ENCODE measurements at regions not wholly inside any gene's neighbourhood (a gene's known extent, or its start where the extent isn't known, plus 50 kb on each side); places are given as distances from the start of the nearest gene placed in this dataset.

DNA sequence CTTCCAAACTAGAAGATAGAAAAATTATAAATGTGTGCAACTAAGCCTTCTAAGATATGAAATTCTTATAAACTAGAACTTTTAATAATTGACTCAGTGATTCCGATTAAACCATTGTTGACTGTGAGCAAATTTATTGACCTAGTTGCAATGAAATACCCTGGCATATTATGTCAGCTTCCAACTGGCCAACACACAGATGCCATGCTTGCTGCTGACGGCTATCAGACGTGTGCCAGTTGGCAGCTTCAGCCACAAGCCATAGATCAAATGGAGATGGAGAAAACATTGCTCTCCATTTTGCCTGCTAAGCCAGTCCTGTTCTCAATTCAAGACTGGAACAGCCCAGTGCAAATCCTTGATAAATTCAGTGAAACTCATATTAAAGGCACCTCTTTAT is 101.7 kb upstream of the HDGFL1 start:
- TF ChIP-seq, protein P1, sequence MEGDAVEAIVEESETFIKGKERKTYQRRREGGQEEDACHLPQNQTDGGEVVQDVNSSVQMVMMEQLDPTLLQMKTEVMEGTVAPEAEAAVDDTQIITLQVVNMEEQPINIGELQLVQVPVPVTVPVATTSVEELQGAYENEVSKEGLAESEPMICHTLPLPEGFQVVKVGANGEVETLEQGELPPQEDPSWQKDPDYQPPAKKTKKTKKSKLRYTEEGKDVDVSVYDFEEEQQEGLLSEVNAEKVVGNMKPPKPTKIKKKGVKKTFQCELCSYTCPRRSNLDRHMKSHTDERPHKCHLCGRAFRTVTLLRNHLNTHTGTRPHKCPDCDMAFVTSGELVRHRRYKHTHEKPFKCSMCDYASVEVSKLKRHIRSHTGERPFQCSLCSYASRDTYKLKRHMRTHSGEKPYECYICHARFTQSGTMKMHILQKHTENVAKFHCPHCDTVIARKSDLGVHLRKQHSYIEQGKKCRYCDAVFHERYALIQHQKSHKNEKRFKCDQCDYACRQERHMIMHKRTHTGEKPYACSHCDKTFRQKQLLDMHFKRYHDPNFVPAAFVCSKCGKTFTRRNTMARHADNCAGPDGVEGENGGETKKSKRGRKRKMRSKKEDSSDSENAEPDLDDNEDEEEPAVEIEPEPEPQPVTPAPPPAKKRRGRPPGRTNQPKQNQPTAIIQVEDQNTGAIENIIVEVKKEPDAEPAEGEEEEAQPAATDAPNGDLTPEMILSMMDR (IDR thresholded peaks at IDR 0.05; ENCODE audit: unreplicated experiment) = no peak
- Mint-ChIP-seq H3K4me1 (ENCODE audit: unreplicated experiment) (peaks cover 19% of the 10 kb centered on the region), H3K27me3 (ENCODE audit: unreplicated experiment) (peaks cover 1% of the 10 kb centered on the region), H3K27ac (ENCODE audit: unreplicated experiment) (no peak overlapping the region), H3K36me3 (ENCODE audit: low read depth, unreplicated experiment) (no peaks in the 10 kb centered on the region), H3K4me3 (ENCODE audit: unreplicated experiment) (no peak overlapping the region), H3K9me3 (ENCODE audit: unreplicated experiment) (no peaks in the 10 kb centered on the region)
- no peak for DNase-seq (ENCODE audit: low spot score)

DNA sequence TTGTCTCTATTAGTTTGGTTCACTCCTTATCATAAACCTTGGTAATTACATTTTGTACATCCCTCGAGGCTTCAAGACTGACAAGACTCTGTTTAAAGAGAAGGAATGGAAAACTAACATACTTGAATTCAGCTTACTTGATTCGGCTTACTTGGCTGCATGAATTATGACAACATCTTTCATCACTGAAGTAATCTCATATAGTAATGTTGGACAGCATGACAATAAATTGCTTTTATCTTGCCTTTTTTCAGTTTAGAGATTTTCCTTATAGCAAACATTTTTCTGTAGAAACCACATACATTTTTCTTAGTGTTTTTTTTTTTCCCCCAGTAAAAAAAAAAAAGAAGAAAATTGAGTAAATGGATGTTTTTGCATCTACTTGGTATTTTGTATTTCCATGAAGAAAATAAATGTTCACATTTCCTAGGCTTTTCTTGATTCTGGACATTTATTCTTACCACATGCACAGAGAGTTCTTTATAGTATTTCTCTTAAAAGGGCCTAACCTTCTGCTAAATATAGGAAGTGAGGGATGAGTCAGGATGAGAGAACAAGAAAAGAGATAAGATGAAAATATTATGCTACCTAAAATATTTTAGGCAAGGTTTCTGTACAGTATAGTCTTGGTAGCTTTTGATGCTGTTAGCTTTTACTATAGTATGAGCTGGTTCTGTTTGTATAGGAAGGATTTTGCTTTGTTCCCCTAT is 101.0 kb upstream of the HDGFL1 start:
- no peak for DNase-seq (ENCODE audit: low spot score)
- H3K36me3 Mint-ChIP-seq (ENCODE audit: low read depth, unreplicated experiment) = no peaks in the 10 kb centered on the region
- no peak overlapping the region for H3K27ac Mint-ChIP-seq (ENCODE audit: unreplicated experiment)
- no peak overlapping the region for H3K4me3 Mint-ChIP-seq (ENCODE audit: unreplicated experiment)
- peaks cover 1% of the 10 kb centered on the region for H3K27me3 Mint-ChIP-seq (ENCODE audit: unreplicated experiment)
- TF ChIP-seq, protein P1 (IDR thresholded peaks at IDR 0.05; ENCODE audit: unreplicated experiment) = no peak
- H3K4me1 Mint-ChIP-seq (ENCODE audit: unreplicated experiment) = peaks cover 19% of the 10 kb centered on the region
- no peaks in the 10 kb centered on the region for H3K9me3 Mint-ChIP-seq (ENCODE audit: unreplicated experiment)

DNA sequence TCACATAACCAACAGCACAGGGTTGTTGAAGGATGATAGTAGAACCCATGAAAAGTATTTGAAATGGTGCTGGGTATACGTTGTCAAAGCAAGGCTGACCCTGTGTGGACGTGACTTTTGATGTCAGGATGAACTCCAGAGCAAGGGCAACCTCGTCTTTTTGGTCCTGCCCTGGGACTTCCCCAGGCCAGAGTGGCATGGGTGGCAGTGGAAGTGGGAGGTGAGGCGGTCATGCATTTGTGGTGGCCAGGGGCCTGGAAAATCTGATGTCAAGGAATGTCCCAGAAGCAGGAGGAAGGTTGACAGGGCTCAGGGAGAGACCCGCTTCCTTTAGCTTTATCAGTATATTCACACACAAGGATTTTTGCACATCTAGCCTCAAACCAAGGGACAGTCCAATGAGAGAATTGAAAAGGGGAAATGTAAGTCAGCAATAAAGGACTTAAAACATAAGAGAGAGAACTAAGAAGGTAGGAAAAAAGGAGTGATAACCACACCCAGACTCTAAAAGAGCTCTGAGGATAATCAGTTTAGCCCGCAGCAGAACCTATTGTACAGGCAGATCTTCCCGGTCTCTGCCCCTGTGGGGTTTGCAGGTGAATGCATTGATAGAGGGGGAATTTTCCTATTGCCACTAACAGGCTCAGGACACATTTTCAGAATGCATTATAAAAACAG is 98.8 kb upstream of the HDGFL1 start:
- TF ChIP-seq, protein P1 (IDR thresholded peaks at IDR 0.05; ENCODE audit: unreplicated experiment) = no peak

DNA sequence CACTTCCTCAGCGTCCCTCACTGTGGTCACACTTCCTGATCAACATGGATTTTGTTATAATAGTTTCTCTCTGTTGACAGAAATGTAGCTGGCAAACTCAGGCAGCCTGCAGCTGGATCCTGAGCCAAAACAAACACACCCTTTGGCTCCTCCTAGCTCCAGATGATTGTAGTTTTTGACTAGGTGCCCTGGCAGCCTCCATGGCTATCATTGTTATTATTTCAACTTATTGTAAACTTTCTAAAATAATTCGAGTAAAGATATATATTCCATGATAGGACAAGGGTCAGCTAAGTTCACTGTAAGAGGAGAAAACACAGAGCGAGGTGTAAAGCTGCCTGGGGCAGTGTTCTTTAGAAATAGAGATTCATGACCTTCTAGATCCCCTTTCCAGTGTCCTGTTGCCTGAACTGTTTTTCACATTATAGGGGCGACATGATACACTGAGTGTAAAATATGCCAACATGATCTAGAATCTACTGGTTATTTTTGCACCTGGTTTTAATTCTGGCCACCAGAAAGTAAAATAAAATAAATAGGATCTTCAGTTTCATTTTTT is 98.2 kb upstream of the HDGFL1 start:
- Mint-ChIP-seq H3K36me3 (ENCODE audit: low read depth, unreplicated experiment) (no peaks in the 10 kb centered on the region), H3K4me1 (ENCODE audit: unreplicated experiment) (peaks cover 19% of the 10 kb centered on the region), H3K9me3 (ENCODE audit: unreplicated experiment) (no peaks in the 10 kb centered on the region), H3K27ac (ENCODE audit: unreplicated experiment) (no peak overlapping the region), H3K4me3 (ENCODE audit: unreplicated experiment) (no peak overlapping the region), H3K27me3 (ENCODE audit: unreplicated experiment) (peaks cover 1% of the 10 kb centered on the region)
- no peak for DNase-seq (ENCODE audit: low spot score)
- TF ChIP-seq, protein P1 (IDR thresholded peaks at IDR 0.05; ENCODE audit: unreplicated experiment) = no peak

More for the DNA sequence above, 98.8 kb upstream of the HDGFL1 start:
- Mint-ChIP-seq H3K4me3 (ENCODE audit: unreplicated experiment) (no peak overlapping the region), H3K36me3 (ENCODE audit: low read depth, unreplicated experiment) (no peaks in the 10 kb centered on the region), H3K4me1 (ENCODE audit: unreplicated experiment) (peaks cover 19% of the 10 kb centered on the region), H3K9me3 (ENCODE audit: unreplicated experiment) (no peaks in the 10 kb centered on the region), H3K27me3 (ENCODE audit: unreplicated experiment) (peaks cover 1% of the 10 kb centered on the region), H3K27ac (ENCODE audit: unreplicated experiment) (no peak overlapping the region)
- DNase-seq (ENCODE audit: low spot score) = no peak

DNA sequence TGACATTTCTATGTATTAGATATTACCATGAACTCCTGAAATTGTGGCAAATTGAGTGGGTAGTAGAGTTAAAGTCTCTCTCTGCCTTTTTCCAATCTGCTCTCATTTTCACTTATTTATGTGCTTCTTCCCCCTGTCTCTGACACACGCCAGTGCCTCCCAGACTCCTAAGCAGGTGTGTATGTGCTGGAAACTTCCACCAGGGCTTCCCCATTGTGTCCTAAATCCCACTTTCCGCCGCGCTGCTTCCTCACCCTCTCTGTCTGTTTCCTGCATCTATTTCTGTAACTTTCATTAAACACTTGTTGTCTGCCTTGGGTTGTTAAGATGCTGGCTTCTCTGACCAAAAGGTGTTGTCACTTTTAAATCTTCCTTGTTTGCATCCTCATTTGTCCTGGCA is 97.6 kb upstream of the HDGFL1 start:
- H3K27ac Mint-ChIP-seq (ENCODE audit: unreplicated experiment) = peak overlapping the region; percentile 4

More for the DNA sequence above, 97.6 kb upstream of the HDGFL1 start:
- Mint-ChIP-seq H3K9me3 (ENCODE audit: unreplicated experiment) (no peaks in the 10 kb centered on the region), H3K27me3 (ENCODE audit: unreplicated experiment) (peaks cover 1% of the 10 kb centered on the region), H3K4me1 (ENCODE audit: unreplicated experiment) (peaks cover 19% of the 10 kb centered on the region), H3K36me3 (ENCODE audit: low read depth, unreplicated experiment) (no peaks in the 10 kb centered on the region), H3K4me3 (ENCODE audit: unreplicated experiment) (no peak overlapping the region)
- TF ChIP-seq, protein P1 (IDR thresholded peaks at IDR 0.05; ENCODE audit: unreplicated experiment) = no peak
- peak; percentile 19 for DNase-seq (ENCODE audit: low spot score)

Measured in endothelial cell (in vitro differentiated cells).